ENCODE measurements at regions not wholly inside any gene's neighbourhood (a gene's known extent, or its start where the extent isn't known, plus 50 kb on each side); places are given as distances from the start of the nearest gene placed in this dataset.

DNA sequence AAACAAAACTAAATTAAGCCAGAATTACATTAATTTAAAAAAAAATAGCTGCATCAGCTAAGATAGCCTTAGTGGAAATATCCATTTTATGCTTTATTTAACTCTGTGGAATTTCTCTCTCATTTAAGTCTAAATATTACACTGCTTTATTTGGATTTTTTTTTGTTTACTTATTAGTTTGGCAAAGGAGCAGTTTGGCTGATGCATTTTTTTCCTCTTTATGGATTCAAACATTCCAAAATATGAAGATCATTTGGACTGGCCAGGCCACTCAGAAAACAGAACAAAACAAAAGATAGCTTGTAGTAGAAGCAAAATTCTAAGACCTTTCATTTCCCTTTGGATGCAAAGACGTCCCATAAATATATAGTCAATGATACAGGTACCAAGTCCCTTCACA is 707.3 kb upstream of the UBE2E2 start:
- no peak for DNase-seq

DNA sequence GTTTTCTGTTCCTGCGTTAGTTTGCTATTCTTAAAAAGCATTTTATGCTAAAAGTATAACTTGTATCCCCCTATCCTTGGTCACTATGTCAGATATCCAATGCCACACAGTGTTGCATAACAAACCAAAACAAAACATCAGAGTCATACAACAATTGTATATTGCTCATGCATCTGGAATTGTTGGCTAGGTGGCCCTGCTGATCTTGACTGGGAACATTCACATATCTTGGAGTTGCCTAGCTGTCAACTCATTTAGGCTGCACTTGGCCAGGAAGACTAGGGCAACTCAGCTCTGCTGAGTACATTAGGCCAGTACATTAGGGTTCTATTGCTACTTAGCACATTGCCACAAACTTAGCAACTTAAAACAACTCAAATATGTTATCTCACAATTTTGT is 706.5 kb upstream of the UBE2E2 start:
- no peak for DNase-seq

DNA sequence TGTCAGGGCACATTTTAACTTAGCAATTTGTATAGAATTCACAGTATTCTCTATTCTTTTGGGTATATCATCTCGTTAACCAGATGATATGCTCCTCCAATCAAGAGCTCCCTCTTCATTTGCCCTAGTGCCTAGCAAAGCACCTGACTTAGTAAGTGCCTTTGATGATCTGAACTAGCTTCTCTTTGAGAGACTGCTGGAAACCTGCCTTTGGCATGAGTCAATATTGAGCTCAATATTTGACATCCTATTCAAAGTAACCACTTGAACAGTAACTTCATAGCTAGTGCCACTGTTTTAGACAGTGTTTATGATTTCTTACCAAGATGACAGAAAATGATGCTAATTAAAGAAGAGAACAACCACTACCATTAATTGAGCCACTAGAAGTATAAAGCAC is 696.3 kb upstream of the UBE2E2 start:
- DNase-seq: no peak

DNA sequence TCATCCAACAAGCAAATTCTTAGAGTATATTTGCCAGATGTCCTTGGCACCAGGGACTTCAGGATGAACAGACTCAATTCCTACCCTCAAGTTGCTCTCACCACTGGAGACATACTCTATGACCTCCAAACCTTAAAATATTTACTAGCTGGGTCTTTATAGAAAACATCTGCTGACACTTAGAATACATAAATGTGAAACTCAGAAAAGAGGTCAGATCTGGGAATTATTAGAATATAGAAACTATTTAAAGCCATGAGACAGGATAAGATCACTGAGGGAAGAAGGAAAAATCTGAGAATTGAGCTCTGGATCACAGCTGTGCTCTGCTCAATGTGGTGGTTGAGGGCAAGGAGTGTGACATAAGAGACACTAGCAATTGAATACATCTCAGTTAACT is 695.4 kb upstream of the UBE2E2 start:
- no peak for DNase-seq

DNA sequence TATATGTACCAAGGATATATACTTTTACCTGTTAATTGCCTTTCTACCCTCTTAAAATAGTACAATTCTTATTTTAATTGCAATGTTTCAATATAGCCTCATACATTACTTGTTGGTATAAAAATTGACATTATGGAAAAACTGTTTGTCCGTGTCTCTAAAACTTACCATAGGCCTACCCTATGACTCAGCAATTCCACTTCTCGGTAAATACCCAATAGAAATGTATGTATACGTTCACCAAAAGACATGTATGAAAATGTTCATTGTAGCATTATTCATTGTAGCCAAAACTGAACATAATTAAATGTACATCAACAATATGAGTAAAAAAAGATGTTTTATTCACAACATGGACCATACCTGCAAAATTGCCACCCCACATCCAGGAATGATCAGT is 679.2 kb upstream of the UBE2E2 start:
- DNase-seq: no peak

DNA sequence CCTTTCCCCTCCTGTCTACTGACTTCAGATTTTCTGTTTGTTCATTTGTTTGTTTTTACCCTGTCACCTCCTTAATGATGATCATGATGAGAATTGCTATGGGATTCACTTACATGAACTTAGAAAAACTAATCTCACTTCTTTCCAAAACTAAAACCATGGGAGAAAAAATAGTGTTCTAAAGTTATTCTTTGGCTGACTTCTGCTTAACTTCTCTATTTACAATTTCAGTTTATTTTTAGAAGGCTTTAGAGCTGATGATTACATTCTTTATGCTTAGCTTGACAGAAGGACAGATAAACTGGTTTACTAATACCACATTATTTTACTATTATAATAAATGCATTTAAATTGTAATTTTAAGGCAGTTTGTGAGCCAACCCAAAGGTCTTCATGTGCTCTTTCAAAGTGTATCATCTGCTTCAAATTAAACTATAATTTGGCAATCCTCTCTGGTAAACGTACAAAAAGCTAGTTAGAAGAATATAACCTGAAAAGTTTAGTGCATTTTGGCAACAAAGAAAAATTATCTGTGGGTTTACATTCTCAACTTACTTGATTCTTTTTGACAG is 676.8 kb upstream of the UBE2E2 start:
- no peak for DNase-seq

DNA sequence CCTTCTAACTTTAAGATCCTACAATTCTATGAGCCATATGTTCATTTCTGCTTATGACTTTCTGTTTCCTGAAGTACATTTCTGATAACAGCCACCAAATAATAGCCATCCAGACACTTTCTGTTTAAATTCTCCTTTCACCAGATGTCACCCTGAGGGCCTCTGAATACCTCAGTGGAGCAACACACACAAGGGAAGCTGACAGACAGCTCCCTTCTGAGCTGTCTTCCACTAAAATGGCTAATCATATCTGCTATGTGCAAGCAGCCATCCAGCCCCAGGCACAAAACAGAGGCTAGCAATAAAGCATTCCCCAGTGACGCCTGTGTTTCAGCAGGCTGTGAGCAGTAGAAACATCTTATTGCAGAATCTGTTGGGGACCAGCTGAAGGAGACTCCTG is 666.6 kb upstream of the UBE2E2 start:
- no peak for DNase-seq

DNA sequence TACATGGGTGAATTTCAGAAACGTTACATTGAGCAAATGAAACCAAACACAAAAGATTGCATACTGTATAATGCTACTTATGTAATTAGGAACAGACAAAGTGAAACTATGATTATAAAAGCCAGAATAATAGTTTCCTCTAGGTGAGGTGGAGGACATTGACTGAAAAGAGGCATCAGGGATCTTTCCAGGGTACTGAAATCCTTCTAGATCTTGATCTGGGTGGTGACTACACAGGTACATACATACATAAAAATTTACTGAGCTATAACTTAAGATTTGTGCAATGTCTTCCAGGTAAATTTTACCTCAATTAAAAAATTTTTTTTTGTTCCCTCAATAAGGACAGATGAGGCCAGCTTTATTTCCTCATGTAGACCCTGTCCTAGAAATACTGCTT is 665.6 kb upstream of the UBE2E2 start:
- DNase-seq: no peak

DNA sequence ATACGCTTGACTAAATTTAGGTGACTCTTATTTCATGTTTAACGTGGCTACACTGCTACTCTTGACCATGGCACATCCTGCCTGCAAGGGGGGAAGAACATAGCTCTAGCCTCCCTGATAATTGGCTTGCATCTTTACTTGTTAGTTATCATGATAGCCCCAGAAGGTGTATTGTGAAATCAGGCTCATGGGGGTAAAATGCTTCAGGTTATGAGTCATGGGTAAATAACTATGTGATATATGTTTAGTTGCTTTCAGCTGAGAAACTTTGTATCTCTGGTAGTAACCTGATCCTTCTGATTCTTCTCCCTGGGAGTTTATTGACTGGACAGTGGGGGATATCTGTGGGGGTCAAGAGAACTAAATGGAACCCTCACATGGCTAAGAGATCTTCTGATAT is 660.8 kb upstream of the UBE2E2 start:
- no peak for DNase-seq

DNA sequence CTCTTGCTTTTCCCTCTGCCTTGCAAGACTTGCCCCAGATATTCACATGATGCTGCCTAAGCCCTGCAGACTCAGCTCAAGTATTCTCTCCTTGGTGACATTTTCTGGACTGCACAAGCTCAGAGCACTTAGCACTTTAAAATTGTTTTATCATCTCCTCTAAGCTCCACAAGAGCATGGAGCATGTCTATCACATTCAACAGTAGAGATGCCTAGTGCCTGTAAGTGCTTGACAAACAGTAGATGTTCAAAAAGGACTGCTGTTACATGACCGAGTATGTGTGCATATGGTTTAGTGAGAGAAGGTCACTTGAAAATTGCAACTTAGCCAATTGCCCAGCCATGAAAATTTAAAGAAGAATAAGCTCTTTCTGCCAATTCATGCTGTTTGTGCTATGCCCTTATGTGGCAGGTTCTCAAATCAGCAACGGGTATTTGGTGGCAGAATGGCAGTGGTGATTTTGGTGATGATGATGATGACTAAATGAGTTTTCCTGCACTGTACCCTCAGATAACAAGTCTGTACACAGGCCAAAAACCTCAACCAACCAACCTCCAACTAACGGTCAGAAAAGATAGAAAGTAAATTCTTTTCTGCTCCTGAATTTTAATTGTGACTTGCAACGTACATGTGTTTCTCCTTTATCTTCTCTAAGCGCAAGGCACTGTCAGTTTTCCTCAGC is 647.2 kb upstream of the UBE2E2 start:
- no peak for DNase-seq

DNA sequence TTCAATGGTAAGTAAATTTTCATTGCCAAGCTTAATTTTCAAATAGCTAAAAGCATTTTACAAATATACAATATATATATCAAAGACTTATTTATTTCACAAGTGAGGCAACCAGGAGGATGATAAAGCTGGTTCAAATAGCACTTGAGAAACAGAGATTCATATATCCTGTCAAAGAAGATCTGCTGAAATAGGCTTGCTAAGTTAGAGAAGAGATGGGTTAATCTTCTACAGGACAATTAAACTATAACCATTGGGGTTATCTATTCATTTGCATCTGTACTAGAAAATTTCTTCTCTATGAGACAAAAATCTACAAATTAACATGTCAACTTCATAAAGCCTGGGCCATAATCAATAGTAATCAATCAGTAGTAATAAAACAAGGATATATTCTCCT is 637.7 kb upstream of the UBE2E2 start:
- DNase-seq: no peak

DNA sequence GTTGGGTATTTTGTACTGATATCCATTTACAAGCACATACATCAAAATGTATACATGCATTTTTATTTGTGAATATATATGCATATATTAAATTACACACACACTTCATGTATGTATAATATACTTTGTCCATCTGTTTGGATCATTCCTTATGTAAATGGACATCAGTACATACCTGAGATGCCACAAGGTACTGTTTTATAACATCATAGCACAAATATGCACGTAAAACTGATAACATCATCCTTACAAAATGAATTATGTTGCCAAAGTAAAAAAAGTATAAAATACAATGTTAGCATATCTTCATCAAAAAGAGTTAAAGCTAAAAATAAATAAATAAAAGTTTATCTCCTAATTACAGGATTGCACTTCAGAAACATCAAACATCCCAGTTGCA is 634.8 kb upstream of the UBE2E2 start:
- DNase-seq: no peak

DNA sequence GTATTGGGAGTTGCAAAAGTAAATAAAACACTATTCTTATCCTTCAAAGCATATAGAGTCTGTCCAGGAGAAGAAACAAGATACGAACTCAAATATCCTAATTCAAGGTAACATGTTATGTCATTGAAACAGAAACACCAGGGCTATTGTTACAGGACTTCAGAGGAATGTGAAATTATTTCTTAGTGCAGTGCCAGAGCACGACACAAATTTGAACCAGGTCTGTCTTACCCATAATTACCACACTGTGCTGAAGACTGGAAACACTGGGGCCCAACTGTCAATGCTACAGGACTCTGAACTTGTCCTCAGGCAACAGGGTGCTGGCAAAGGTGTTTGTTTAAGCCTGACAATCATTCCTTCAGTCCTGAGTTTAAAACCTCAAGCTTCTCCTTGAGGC is 633.6 kb upstream of the UBE2E2 start:
- no peak for DNase-seq

DNA sequence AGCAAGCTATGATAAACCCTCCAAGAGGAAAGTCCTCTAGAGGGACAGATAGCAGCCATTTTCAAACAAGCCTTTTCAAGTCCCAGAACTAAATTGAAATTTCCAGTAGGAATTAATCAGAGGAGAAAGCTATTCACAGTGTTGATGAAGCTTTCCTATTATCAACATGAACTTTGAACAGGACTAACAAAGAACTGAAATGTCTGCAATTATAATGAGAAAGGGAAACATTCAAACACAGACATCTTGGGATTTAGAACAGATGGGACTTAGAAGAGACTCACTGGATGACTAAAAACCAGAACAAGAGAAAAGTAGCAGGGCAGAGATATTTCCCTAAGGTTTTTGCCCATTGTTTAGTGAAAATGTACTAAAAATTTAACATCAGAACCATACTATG is 622.1 kb upstream of the UBE2E2 start:
- DNase-seq: no peak

DNA sequence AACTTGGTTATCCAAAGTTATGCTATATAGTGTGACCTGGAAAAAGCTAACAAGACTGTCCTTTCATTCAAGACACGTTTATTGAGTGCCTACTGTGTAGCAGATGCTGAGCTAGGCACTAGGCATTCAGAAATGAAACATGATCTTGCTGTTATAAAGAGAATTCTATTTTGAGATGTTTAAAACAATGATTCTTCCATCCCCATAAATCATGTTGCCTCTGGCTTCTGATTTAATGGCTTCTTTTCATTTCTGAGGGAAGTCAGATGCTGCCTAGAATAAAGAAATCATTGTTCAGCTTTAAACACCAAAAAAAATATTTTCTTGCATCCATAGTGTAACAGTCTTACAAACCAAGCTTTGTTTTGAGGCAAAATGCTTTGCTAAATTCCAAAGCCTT is 620.9 kb upstream of the UBE2E2 start:
- DNase-seq: no peak

DNA sequence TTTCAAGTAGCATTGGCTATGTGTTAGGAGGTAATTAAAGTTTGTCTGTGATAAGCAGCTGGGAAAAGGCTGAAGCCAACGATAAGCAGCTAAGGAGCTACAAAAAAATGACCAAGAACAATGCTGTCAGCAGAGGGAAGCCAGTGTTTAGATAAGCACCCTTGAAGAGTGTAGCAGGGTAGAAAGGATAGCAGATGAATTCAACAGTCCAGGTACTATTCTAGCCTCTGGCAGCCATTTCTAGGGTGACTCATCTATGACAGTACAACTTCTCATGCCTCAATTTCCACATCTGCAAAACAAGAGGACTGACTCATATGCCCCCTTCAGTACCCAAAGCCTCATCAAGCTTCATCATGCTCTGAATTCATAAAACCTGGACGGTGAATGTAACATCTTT is 617.6 kb upstream of the UBE2E2 start:
- no peak for DNase-seq

DNA sequence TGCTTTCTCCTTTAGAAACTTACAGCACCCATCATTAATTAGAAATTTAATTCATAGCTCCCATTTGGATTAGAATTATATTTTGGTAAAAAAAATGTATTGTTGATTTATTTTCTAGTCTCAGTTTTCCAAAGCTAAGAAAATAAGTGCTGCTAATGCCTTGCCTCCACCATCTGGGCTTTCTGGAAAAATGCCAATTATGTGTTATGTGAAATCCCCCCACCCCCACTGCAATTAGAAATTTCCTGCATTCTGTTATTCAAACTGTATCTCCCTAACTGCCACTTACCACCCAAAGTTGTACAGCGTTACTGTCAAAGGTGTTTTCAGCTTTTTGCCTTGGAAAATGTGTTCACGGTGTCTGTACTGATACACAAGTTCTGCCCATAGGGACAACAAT is 617.2 kb upstream of the UBE2E2 start:
- DNase-seq: no peak

DNA sequence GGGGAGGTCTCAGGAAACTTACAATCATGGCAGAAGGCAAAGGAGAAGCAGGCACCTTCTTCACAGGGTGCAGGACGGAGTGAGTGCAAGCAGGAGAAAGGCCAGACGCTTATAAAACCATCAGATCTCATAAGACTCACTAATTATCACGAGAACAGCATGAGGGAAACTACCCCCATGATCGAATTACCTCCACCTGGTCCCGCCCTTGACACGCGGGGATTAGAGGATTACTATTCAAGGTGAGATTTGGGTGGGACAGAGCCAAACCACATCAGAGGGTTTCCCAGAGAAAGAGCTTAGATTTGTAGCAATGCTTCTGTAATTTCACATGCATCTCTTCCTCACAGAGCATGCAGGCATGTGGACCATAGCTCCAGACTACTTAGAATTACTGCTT is 615.7 kb upstream of the UBE2E2 start:
- DNase-seq: no peak

DNA sequence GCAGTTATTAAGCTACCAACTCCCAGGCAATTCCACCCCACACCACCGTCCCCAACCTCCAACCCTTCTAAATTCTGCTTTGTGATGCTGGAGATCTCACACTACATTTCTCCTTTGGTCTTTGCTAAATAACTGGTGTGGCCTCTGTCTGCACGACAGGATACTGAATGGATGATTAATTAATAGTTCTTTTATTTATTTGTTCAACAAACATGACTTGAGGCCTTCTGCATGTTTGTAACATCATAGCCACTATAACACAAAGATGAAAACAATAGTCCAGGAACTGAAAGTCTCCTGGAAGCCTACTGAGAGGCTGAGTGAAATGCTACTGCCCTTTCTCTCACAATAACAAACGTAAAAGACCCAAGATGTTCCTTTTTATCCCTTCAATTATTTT is 609.5 kb upstream of the UBE2E2 start:
- DNase-seq: no peak

DNA sequence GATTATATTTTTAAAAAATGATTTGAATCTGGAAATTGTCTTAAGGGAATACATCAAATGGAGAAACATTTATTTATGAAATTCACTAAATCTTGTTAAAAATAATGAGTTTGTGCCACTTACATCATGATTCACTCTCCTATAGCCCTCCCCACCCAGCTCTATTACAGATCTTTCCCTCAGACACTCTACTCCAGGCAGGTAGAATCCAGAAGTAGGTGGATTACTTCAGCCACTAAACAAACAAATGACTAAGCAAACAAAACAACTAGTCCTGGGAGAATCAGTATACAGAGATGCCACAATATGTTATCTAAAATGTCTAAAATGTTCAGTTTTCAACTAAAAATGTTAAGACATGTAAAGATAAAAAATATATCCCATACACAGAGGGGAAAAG is 608.1 kb upstream of the UBE2E2 start:
- no peak for DNase-seq

DNA sequence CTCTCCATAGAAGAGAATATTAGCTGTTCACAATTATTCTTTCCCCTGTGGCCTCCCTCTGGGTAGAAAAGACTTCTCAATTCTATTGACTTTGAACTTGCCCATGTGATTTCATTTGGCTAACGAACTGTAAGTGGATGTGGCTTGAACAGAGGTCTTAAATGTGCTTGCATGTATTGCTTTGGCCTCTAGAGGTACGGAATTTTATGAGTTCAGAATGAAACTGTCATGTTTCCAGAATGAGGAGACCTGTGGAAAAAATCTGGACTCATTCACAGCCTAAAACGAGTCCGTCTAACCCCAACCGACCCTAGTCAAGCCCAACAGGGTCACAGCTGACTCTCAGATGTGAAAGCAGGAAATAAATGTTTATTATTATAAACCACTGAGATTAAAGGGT is 596.7 kb upstream of the UBE2E2 start:
- DNase-seq: no peak

DNA sequence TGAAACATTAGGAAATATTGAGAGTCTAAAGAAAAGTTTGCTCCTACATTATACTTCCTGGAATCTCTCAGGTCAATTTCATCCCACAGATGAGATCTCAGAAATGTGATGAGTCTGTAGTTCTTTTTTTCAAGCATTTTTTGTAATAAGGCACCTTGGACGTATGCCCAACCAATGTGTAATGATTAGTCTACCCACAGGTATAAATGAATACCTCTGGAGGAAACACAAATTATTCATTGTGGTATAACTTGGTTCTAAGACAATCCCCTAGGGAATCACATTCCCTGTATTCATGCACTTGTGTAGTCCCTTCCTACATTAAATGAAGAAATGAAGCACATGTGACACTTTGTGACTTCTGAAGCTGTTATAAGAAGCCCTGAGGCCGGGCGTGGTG is 596.2 kb upstream of the UBE2E2 start:
- no peak for DNase-seq

DNA sequence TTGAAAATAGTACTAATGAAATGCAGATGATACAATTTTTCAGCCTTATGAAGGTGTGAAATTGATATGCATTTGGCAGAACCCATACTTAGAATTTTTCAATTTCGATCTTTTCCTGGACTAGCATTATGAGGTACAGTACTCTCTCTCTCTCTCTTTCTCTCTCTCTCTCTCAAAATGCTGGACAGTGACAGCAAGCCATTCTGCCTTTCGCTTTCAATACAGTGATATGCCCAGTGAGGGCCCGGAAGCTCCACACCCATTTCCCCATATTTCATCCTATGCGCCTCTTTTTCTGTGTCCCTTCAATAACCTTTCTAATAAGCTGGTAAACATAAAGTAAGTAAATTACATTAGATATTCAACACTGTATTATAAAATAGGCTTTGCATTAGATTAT is 595.0 kb upstream of the UBE2E2 start:
- DNase-seq: no peak

DNA sequence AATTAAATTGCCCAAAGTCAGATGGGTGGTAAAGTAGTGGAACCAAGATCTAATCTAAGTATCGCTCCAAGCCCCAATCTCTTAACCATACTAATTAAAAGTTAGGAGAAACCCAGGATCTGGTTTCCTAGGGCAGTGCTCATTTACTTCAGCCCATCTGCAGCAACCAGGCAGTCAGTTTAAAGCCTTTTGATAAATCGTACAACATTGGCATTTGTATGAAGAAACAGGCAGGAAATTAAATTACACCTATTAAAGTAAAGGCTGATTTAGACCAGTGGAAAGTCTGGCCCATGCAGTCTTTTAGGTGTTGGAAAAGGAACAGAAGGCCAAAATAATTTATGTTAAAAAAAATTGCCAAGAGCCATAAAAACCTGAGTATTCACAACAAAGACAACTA is 594.4 kb upstream of the UBE2E2 start:
- no peak for DNase-seq

DNA sequence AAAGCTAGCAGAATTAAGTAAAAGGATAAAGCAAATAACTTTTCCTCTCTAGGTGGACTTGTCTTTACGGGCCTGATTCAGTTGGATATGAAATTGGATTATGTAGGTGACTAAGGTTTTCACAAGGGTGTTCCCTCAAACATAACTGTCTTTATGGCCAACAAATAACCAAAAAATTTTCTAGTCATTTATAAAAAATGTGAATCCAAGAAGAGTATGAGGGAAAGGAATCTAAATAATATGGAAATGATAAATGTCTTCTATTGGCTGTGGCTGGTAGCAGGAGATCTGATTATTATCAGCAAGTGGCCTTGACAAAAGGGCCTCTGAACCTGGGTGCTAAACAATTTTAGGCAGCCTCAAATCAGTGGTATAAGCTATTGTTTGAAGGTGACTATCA is 594.0 kb upstream of the UBE2E2 start:
- DNase-seq: no peak

DNA sequence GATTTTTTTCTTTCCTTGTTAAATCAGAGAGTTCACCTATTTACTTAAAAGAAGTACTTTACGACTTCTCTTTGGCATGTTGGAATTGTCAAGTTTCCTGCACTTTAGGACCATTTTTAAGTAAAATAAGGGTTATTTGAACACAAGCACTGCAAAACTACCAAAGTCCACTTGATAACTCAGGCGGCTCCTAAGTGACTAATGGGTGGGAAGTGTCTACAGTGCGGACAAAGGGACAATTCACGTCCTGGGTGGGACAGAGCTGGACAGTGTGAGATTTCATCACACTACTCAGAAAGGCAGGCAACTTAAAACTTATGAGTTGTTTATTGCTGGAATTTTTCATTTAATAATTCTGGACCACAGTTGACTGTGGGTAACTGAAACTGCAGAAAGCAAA is 590.2 kb upstream of the UBE2E2 start:
- no peak for DNase-seq

Measured in SHP77 (cell line).